ENCODE measurements at regions not wholly inside any gene's neighbourhood (a gene's known extent, or its start where the extent isn't known, plus 50 kb on each side); places are given as distances from the start of the nearest gene placed in this dataset.

DNA sequence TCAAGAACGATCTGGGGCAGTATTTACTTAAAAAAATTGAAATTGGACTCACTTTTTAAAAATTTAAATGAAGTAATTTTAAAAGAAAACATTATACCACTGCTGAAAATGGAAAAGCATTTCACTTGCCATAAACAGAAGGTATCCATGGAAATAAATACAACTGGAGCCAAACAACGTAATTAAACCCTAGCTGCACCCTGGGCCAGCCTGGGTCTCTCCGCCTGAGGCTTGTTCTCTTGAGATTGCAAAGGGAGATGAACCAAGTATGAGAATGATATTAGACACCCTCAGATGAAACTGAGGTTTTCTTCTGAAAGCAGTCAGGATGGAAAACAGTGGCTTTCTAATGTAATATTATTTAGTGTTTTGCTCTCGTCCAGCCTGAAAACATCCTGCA lies 264.4 kb downstream of the KCNE4 start:
- Histone ChIP-seq H3K9me3 (ENCODE audit: control insufficient read depth, insufficient read depth, low read depth, low read length) (no peaks in the 10 kb centered on the region), H2AFZ (ENCODE audit: low read length) (no peak overlapping the region), H3K36me3 (ENCODE audit: control insufficient read depth, insufficient read depth, low read length) (no peaks in the 10 kb centered on the region), H3K4me1 (ENCODE audit: control insufficient read depth, extremely low read depth, insufficient read depth, low read length) (no peaks in the 10 kb centered on the region), H4K20me1 (ENCODE audit: control insufficient read depth, extremely low read depth, insufficient read depth, low read length) (no peaks in the 10 kb centered on the region), H3K27ac (ENCODE audit: insufficient read depth, low read length) (no peak overlapping the region), H3K4me2 (ENCODE audit: extremely low read depth, insufficient read depth, low read length) (no peak overlapping the region), H3K4me3 (replicated peaks in 1 of 4; ENCODE audit: control extremely low read depth in 1 of 4, insufficient read depth in 1 of 4, low read depth in 3 of 4, low read length in 4 of 4) (no peak overlapping the region), H3K27me3 (ENCODE audit: control insufficient read depth, insufficient read depth, low read length) (no peaks in the 10 kb centered on the region), H3K79me2 (ENCODE audit: control insufficient read depth, insufficient read depth, low read length) (no peaks in the 10 kb centered on the region), H3K9ac (ENCODE audit: insufficient read depth, low read length) (no peak overlapping the region)
- TF ChIP-seq, protein P1, sequence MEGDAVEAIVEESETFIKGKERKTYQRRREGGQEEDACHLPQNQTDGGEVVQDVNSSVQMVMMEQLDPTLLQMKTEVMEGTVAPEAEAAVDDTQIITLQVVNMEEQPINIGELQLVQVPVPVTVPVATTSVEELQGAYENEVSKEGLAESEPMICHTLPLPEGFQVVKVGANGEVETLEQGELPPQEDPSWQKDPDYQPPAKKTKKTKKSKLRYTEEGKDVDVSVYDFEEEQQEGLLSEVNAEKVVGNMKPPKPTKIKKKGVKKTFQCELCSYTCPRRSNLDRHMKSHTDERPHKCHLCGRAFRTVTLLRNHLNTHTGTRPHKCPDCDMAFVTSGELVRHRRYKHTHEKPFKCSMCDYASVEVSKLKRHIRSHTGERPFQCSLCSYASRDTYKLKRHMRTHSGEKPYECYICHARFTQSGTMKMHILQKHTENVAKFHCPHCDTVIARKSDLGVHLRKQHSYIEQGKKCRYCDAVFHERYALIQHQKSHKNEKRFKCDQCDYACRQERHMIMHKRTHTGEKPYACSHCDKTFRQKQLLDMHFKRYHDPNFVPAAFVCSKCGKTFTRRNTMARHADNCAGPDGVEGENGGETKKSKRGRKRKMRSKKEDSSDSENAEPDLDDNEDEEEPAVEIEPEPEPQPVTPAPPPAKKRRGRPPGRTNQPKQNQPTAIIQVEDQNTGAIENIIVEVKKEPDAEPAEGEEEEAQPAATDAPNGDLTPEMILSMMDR (conservative IDR thresholded peaks at IDR 0.05 in 1 of 2, IDR thresholded peaks at IDR 0.05 in 1 of 2; ENCODE audit: low read depth in 1 of 2, low read length in 2 of 2), result no peak
- no peak for TF ChIP-seq EZH2 (IDR thresholded peaks at IDR 0.05; ENCODE audit: low read length, missing control alignments)
- no peak for DNase-seq (ENCODE audit: low read depth in 2 of 2)

DNA sequence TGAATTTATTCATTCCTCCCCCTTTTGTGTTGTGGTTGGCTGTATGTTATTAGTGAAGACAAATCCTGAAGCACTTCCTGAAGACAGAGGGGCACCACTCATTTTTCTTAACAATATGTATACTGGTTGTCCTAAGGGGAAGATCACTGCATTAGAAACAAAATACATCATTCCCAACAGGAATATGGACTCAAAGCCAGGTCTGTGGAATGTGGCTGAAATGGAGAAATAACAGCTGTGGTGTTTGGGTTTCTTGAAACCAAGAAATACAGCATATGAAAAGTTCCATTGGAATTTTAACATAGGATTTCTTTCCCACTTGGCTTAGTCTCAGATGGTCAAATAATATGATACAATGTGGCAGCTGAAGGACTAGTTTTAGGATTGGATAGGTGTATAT lies 267.6 kb downstream of the KCNE4 start:
- H3K9me3 ChIP-seq (ENCODE audit: control insufficient read depth, insufficient read depth, low read depth, low read length), result no peaks in the 10 kb centered on the region
- DNase-seq (ENCODE audit: low read depth in 2 of 2), result peak in 1 of 2 donors; percentile 48
- H3K36me3 ChIP-seq (ENCODE audit: control insufficient read depth, insufficient read depth, low read length), result no peaks in the 10 kb centered on the region
- H3K27me3 ChIP-seq (ENCODE audit: control insufficient read depth, insufficient read depth, low read length), result no peaks in the 10 kb centered on the region
- H3K4me3 ChIP-seq (replicated peaks in 1 of 4; ENCODE audit: control extremely low read depth in 1 of 4, insufficient read depth in 1 of 4, low read depth in 3 of 4, low read length in 4 of 4), result no peak overlapping the region
- no peak overlapping the region for H3K9ac ChIP-seq (ENCODE audit: insufficient read depth, low read length)
- H2AFZ ChIP-seq (ENCODE audit: low read length), result no peak overlapping the region
- H4K20me1 ChIP-seq (ENCODE audit: control insufficient read depth, extremely low read depth, insufficient read depth, low read length), result no peaks in the 10 kb centered on the region
- no peak overlapping the region for H3K4me2 ChIP-seq (ENCODE audit: extremely low read depth, insufficient read depth, low read length)
- no peaks in the 10 kb centered on the region for H3K4me1 ChIP-seq (ENCODE audit: control insufficient read depth, extremely low read depth, insufficient read depth, low read length)
- no peak overlapping the region for H3K27ac ChIP-seq (ENCODE audit: insufficient read depth, low read length)
- TF ChIP-seq EZH2 (IDR thresholded peaks at IDR 0.05; ENCODE audit: low read length, missing control alignments), result no peak
- TF ChIP-seq, protein P1 (conservative IDR thresholded peaks at IDR 0.05 in 1 of 2, IDR thresholded peaks at IDR 0.05 in 1 of 2; ENCODE audit: low read depth in 1 of 2, low read length in 2 of 2), result no peak
- H3K79me2 ChIP-seq (ENCODE audit: control insufficient read depth, insufficient read depth, low read length), result no peaks in the 10 kb centered on the region

DNA sequence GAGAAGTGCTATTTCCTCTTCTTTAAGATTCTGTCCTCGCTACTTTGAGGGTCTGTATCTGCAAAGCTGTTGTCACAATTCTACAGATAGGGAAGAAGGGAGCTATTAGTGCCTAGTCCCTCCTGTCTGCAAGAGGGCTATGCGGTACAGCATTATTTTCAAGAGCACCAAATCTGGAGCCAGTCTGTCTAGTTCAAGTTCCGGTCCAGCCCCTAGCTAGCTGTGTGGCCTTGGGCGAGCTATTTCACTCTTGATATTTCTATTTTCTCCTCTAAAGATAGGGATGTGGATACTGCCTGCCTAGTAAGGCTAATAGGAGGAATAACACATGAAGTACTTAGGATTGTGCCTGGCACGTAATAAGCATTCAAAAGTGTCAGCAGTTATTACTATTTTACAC lies 272.4 kb downstream of the KCNE4 start:
- no peaks in the 10 kb centered on the region for H3K36me3 ChIP-seq (ENCODE audit: control insufficient read depth, insufficient read depth, low read length)

More for the DNA sequence above, 272.4 kb downstream of the KCNE4 start:
- TF ChIP-seq EZH2 (IDR thresholded peaks at IDR 0.05; ENCODE audit: low read length, missing control alignments), result no peak
- TF ChIP-seq, protein P1 (conservative IDR thresholded peaks at IDR 0.05 in 1 of 2, IDR thresholded peaks at IDR 0.05 in 1 of 2; ENCODE audit: low read depth in 1 of 2, low read length in 2 of 2), result no peak
- DNase-seq (ENCODE audit: low read depth in 2 of 2), result no peak
- Histone ChIP-seq H3K4me3 (replicated peaks in 1 of 4; ENCODE audit: control extremely low read depth in 1 of 4, insufficient read depth in 1 of 4, low read depth in 3 of 4, low read length in 4 of 4) (no peak overlapping the region), H3K27ac (ENCODE audit: insufficient read depth, low read length) (no peak overlapping the region), H2AFZ (ENCODE audit: low read length) (no peak overlapping the region), H4K20me1 (ENCODE audit: control insufficient read depth, extremely low read depth, insufficient read depth, low read length) (no peaks in the 10 kb centered on the region), H3K79me2 (ENCODE audit: control insufficient read depth, insufficient read depth, low read length) (no peaks in the 10 kb centered on the region), H3K9me3 (ENCODE audit: control insufficient read depth, insufficient read depth, low read depth, low read length) (no peaks in the 10 kb centered on the region), H3K4me2 (ENCODE audit: extremely low read depth, insufficient read depth, low read length) (no peak overlapping the region), H3K4me1 (ENCODE audit: control insufficient read depth, extremely low read depth, insufficient read depth, low read length) (no peaks in the 10 kb centered on the region), H3K9ac (ENCODE audit: insufficient read depth, low read length) (no peak overlapping the region), H3K27me3 (ENCODE audit: control insufficient read depth, insufficient read depth, low read length) (no peaks in the 10 kb centered on the region)

Measured in fibroblast of lung (primary cell).